ENCODE measurements at regions not wholly inside any gene's neighbourhood (a gene's known extent, or its start where the extent isn't known, plus 50 kb on each side); places are given as distances from the start of the nearest gene placed in this dataset.

DNA sequence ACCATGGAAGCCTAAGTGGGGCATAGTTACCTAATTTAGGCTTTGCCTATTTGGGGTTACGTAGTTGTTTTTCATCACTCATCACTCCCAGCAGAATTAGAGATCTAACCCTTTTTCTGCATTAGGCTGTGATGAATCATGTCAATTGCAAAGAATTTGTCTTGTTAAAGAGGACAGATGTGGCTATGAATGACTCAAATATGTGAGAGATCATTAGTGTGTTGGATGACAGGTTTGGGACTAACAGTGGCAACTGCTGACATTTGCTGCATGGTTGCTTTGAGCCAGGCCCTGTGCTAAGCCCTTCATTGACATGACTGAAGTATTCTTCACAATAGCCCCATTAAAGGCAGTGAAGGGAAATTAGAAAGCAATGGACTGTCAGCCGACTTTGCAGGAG lies 83.4 kb upstream of the BMPER start:
- peaks cover 5% of the 10 kb centered on the region for H3K36me3 Mint-ChIP-seq (ENCODE audit: unreplicated experiment)
- DNase-seq (ENCODE audit: extremely low spot score, unreplicated experiment): no peak
- no peak for TF ChIP-seq CTCF (IDR thresholded peaks at IDR 0.05)

DNA sequence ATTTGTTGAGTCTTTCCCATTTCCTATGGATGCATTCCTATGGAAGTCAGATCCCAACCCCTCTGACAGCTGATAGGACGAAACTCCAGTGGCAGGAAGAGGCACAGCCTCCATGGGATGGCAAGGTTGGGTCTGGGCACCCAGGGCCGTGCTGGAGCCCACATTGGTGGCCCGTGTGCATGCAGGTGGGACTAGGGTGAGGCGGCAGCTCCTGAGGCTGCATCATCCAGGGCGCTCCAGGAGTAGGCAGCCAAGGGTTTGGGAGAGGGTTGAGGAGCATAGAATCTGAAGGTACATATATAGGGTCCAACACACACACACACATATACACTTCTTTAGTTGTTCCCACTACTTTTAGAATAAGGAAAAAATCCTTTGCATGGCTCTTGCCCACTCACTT lies 81.4 kb upstream of the BMPER start:
- H3K4me1 Mint-ChIP-seq (ENCODE audit: unreplicated experiment): peaks cover 8% of the 10 kb centered on the region
- no peak overlapping the region for H3K4me3 Mint-ChIP-seq (ENCODE audit: unreplicated experiment)
- peaks cover 5% of the 10 kb centered on the region for H3K36me3 Mint-ChIP-seq (ENCODE audit: unreplicated experiment)
- no peaks in the 10 kb centered on the region for H3K27me3 Mint-ChIP-seq (ENCODE audit: unreplicated experiment)
- no peak for DNase-seq (ENCODE audit: extremely low spot score, unreplicated experiment)
- H3K9me3 Mint-ChIP-seq (ENCODE audit: unreplicated experiment): peaks cover 6% of the 10 kb centered on the region
- no peak overlapping the region for H3K27ac Mint-ChIP-seq (ENCODE audit: unreplicated experiment)
- no peak for TF ChIP-seq CTCF (IDR thresholded peaks at IDR 0.05)

More for the DNA sequence above, 83.4 kb upstream of the BMPER start:
- Mint-ChIP-seq H3K27ac (ENCODE audit: unreplicated experiment) (no peak overlapping the region), H3K27me3 (ENCODE audit: unreplicated experiment) (peaks cover 10% of the 10 kb centered on the region), H3K4me1 (ENCODE audit: unreplicated experiment) (peaks cover 8% of the 10 kb centered on the region), H3K4me3 (ENCODE audit: unreplicated experiment) (no peak overlapping the region), H3K9me3 (ENCODE audit: unreplicated experiment) (peaks cover 6% of the 10 kb centered on the region)

DNA sequence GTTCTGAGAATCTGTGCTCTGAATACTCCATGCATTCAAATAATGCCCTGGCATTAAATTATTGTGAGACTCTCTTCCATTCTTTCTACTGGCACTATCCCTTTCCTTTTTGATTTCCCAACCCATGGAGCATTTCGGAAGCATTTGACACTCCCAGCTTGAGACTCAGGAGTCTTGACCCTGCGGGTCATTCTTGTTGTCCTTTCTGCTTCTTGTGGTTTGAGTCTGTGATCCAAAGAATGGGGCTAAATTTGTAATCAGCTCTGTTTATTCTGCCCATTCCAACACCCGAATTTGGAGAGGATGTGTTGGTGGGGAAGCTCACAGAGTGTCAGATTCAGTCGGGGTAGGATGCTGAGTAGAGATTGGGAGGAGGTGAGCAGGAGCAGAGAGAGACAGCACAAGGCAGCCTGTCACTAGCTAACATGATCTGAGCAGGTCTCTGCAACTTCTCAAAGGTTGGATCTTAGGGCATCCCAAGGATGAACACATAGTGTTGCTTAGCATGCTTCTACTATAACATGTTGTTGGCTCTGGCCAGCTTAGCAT lies 80.4 kb upstream of the BMPER start:
- Mint-ChIP-seq H3K36me3 (ENCODE audit: unreplicated experiment) (peaks cover 1% of the 10 kb centered on the region), H3K4me1 (ENCODE audit: unreplicated experiment) (peaks cover 8% of the 10 kb centered on the region), H3K9me3 (ENCODE audit: unreplicated experiment) (peaks cover 2% of the 10 kb centered on the region), H3K27me3 (ENCODE audit: unreplicated experiment) (no peaks in the 10 kb centered on the region), H3K4me3 (ENCODE audit: unreplicated experiment) (peak overlapping the region; percentile 16), H3K27ac (ENCODE audit: unreplicated experiment) (no peak overlapping the region)
- no peak for DNase-seq (ENCODE audit: extremely low spot score, unreplicated experiment)
- TF ChIP-seq CTCF (IDR thresholded peaks at IDR 0.05): no peak

DNA sequence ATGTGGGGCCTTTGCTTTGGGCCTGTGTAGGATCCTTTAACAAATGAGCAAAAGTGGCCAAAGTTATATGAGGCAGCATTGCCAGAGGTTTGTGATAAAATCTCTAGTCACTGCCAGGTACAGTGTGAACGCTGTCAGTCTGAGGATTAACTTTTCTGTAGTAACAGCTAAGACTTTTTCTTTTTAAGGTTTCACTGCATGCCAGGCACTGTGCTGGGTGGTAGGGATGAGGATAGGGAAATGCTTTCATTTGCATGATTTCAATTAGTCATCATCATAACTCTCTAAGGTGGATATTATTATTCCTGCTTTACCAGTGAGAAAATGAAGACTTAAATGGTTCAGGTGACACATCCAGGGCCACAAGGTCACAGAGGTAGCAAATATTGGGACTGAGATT lies 79.7 kb upstream of the BMPER start:
- Mint-ChIP-seq H3K27ac (ENCODE audit: unreplicated experiment) (no peak overlapping the region), H3K4me1 (ENCODE audit: unreplicated experiment) (peaks cover 8% of the 10 kb centered on the region), H3K9me3 (ENCODE audit: unreplicated experiment) (no peaks in the 10 kb centered on the region), H3K36me3 (ENCODE audit: unreplicated experiment) (no peaks in the 10 kb centered on the region), H3K27me3 (ENCODE audit: unreplicated experiment) (no peaks in the 10 kb centered on the region), H3K4me3 (ENCODE audit: unreplicated experiment) (no peak overlapping the region)
- no peak for TF ChIP-seq CTCF (IDR thresholded peaks at IDR 0.05)
- no peak for DNase-seq (ENCODE audit: extremely low spot score, unreplicated experiment)

DNA sequence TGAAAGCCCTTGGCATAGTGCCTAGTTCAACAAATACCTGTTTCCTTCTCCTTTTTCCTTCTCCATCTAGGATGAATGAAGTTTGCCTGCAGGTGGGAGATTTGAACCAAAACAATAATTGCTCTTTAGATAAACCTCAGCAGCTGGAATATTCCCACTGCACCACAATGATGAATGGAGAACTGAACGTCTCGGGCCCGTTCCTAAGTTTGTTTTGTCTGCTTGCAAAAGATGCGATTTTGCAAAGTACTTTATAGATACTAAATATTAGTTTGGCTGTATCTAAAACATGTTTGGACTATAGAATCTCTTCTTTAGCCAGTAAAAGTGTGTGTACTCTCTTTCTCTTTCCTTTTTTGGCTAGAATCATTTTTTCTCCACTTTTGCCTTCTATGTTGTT lies 75.8 kb upstream of the BMPER start:
- no peaks in the 10 kb centered on the region for H3K36me3 Mint-ChIP-seq (ENCODE audit: unreplicated experiment)
- H3K9me3 Mint-ChIP-seq (ENCODE audit: unreplicated experiment): no peaks in the 10 kb centered on the region
- peaks cover 6% of the 10 kb centered on the region for H3K4me1 Mint-ChIP-seq (ENCODE audit: unreplicated experiment)
- TF ChIP-seq CTCF (IDR thresholded peaks at IDR 0.05): no peak
- H3K4me3 Mint-ChIP-seq (ENCODE audit: unreplicated experiment): no peak overlapping the region
- DNase-seq (ENCODE audit: extremely low spot score, unreplicated experiment): no peak
- no peaks in the 10 kb centered on the region for H3K27me3 Mint-ChIP-seq (ENCODE audit: unreplicated experiment)
- H3K27ac Mint-ChIP-seq (ENCODE audit: unreplicated experiment): no peak overlapping the region
